PC-3 (cell line): ENCODE measurements at regions not wholly inside any gene's neighbourhood (a gene's known extent, or its start where the extent isn't known, plus 50 kb on each side); places are given as distances from the start of the nearest gene placed in this dataset.
"Not testable (repeated sequence)": the region's sequence is repeated elsewhere in the genome, so short reads cannot be mapped to it uniquely, and the experiment has no call there.

ENCODE experiments used
- ATAC-seq: fragments of 200-7000 bp; cut with Tn5 transposase; 2 replicates; pipeline ENCODE4 v1.9.1; 2020; ENCODE audit warnings: mild to moderate bottlenecking, moderate library complexity
- BruUV-seq: library from RNA; stranded (reverse); fragments of 400-500 nt; replicated peaks from 2 replicates; lab custom pipeline; 2021; lab: Mats Ljungman, UMichigan
- CTCF ChIA-PET: fragments of 300-600 bp; sonication (Branson Sonifier 250); formaldehyde crosslinking; loops from one replicate; lab custom pipeline; 2022; ENCODE audit warnings: antibody characterized with exemption; lab: Charles Lee
- POLR2A ChIA-PET: fragments of 300-600 bp; sonication (Branson Sonifier 250); formaldehyde crosslinking; loops from one replicate; lab custom pipeline; 2022; ENCODE audit warnings: antibody characterized with exemption; ENCODE audit not compliant: unreplicated experiment; lab: Charles Lee
- DNase-seq: peaks from one replicate; pipeline ENCODE4 v3.0.0-alpha.2; 2015
- H2AFZ ChIP-seq: fragments of 300-600 bp; sonication (generic); 2 replicates; pipeline ENCODE4 v1.6.0; 2016; ENCODE audit warnings: antibody characterized with exemption, low read length
- H3F3A ChIP-seq: fragments of 300-600 bp; sonication (generic); one replicate; pipeline ENCODE4 v1.6.0; 2017; ENCODE audit warnings: antibody characterized with exemption, low read length, control low read depth, mild to moderate bottlenecking; ENCODE audit not compliant: unreplicated experiment
- H3K27ac ChIP-seq: fragments of 300-600 bp; sonication (generic); 2 replicates; pipeline ENCODE4 v1.5.1; 2016; ENCODE audit warnings: mild to moderate bottlenecking, low read length
- H3K27me3 ChIP-seq: fragments of 300-600 bp; sonication (generic); 2 replicates; pipeline ENCODE4 v1.6.1; 2016; ENCODE audit warnings: low read length, mixed read lengths
- H3K36me3 ChIP-seq: fragments of 300-600 bp; sonication (generic); 2 replicates; pipeline ENCODE4 v1.6.1; 2016; ENCODE audit warnings: low read depth, mixed run types, low read length, mixed read lengths
- H3K4me1 ChIP-seq: fragments of 300-600 bp; sonication (generic); 2 replicates; pipeline ENCODE4 v1.5.1; 2016; ENCODE audit warnings: low read length; ENCODE audit not compliant: insufficient read depth
- H3K4me2 ChIP-seq: fragments of 300-600 bp; sonication (generic); 2 replicates; pipeline ENCODE4 v1.6.0; 2016; ENCODE audit warnings: low read length
- H3K4me3 ChIP-seq: fragments of 300-600 bp; sonication (generic); 2 replicates; pipeline ENCODE4 v1.5.1; 2016; ENCODE audit warnings: mild to moderate bottlenecking, low read length, mixed read lengths
- H3K79me2 ChIP-seq: fragments of 300-600 bp; sonication (generic); 2 replicates; pipeline ENCODE4 v1.6.1; 2017; ENCODE audit warnings: low read length, mixed read lengths
- H3K9ac ChIP-seq: fragments of 300-600 bp; sonication (generic); 2 replicates; pipeline ENCODE4 v1.6.0; 2016; ENCODE audit warnings: mild to moderate bottlenecking, low read length
- H3K9me2 ChIP-seq: fragments of 300-600 bp; sonication (generic); replicated peaks from 2 replicates; pipeline ENCODE4 v1.6.1; 2016; ENCODE audit warnings: mixed run types, low read length, mixed read lengths
- H3K9me3 ChIP-seq: fragments of 300-600 bp; sonication (generic); 2 replicates; pipeline ENCODE4 v1.6.1; 2016; ENCODE audit warnings: low read length, mixed read lengths
- H4K20me1 ChIP-seq: fragments of 300-600 bp; sonication (generic); 2 replicates; pipeline ENCODE4 v1.6.1; 2016; ENCODE audit warnings: low read length, mixed read lengths
- CTCF ChIP-seq: fragments of 300-600 bp; sonication (generic); conservative IDR thresholded peaks from 2 replicates; pipeline ENCODE4 v1.5.1; 2017; ENCODE audit warnings: antibody characterized with exemption, low read depth, mild to moderate bottlenecking, low read length
- EZH2 ChIP-seq: fragments of 300-600 bp; sonication (generic); IDR thresholded peaks from one replicate; pipeline ENCODE4 v1.6.1; 2017; ENCODE audit warnings: antibody characterized with exemption, mild to moderate bottlenecking, low read length; ENCODE audit not compliant: unreplicated experiment
- EZH2phosphoT487 ChIP-seq: fragments of 300-600 bp; sonication (generic); IDR thresholded peaks from 2 replicates; pipeline ENCODE4 v1.6.1; 2018; ENCODE audit warnings: mild to moderate bottlenecking, antibody characterized with exemption, low read length, borderline replicate concordance
- intact Hi-C: fragments of 100-400 bp; cut with micrococcal nuclease; formaldehyde crosslinking; loops from 2 replicates; pipeline ENCODE4 v1.9.0; 2023

GRCh38 chr4:81673961-81674360, 202.3 kb upstream of the RASGEF1B start:
- no peak overlapping the region for H3K27ac ChIP-seq
- H4K20me1 ChIP-seq, result no peaks in the 10 kb centered on the region
- no peak for TF ChIP-seq CTCF
- no peak for TF ChIP-seq EZH2phosphoT487
- no peak for TF ChIP-seq EZH2
- intact Hi-C loops, result no loop called here
- no peak overlapping the region for H3K4me3 ChIP-seq
- no peak overlapping the region for H3K4me2 ChIP-seq
- no TSS peak for BruUV-seq
- H3K9me2 ChIP-seq, result no peaks in the 10 kb centered on the region
- no peak overlapping the region for H3K9ac ChIP-seq
- no peaks in the 10 kb centered on the region for H3K9me3 ChIP-seq
- H3K79me2 ChIP-seq, result no peaks in the 10 kb centered on the region
- ChIA-PET CTCF (no interaction called here), POLR2A (no interaction called here)
- no peaks in the 10 kb centered on the region for H3K4me1 ChIP-seq
- H3K36me3 ChIP-seq, result no peaks in the 10 kb centered on the region
- no peaks in the 10 kb centered on the region for H3F3A ChIP-seq
- H3K27me3 ChIP-seq, result peaks cover 53% of the 10 kb centered on the region
- DNase-seq (no peak), ATAC-seq (no peak)
- H2AFZ ChIP-seq, result no peak overlapping the region

GRCh38 chr4:81668328-81668727, 196.6 kb upstream of the RASGEF1B start:
- ATAC-seq, POLR2A ChIA-PET, H3K36me3 ChIP-seq, CTCF ChIA-PET, H3K9me2 ChIP-seq, H3K27ac ChIP-seq, H3K4me1 ChIP-seq, H4K20me1 ChIP-seq, H3F3A ChIP-seq, DNase-seq, H3K4me2 ChIP-seq, BruUV-seq, H3K79me2 ChIP-seq, H3K4me3 ChIP-seq, H3K9ac ChIP-seq, H3K9me3 ChIP-seq, H2AFZ ChIP-seq, intact Hi-C loops: not testable (repeated sequence)
- H3K27me3 ChIP-seq, result peaks cover 27% of the 10 kb centered on the region

- Histone ChIP-seq H3K9me3 (no peaks in the 10 kb centered on the region), H3K27ac (no peak overlapping the region), H4K20me1 (no peaks in the 10 kb centered on the region), H3K4me2 (no peak overlapping the region), H3K9me2 (no peaks in the 10 kb centered on the region), H3K4me3 (no peak overlapping the region), H2AFZ (no peak overlapping the region), H3K79me2 (no peaks in the 10 kb centered on the region), H3K4me1 (no peaks in the 10 kb centered on the region), H3K27me3 (peaks cover 24% of the 10 kb centered on the region), H3F3A (no peaks in the 10 kb centered on the region), H3K36me3 (no peaks in the 10 kb centered on the region), H3K9ac (no peak overlapping the region)
- TF ChIP-seq CTCF, result no peak
- TF ChIP-seq EZH2, result no peak
- TF ChIP-seq EZH2phosphoT487, result no peak
- intact Hi-C loops, result no loop called here
- ChIA-PET POLR2A (no interaction called here), CTCF (no interaction called here)
- no TSS peak for BruUV-seq
- no peak for ATAC-seq
- DNase-seq, result no peak
Observed at GRCh38 chr4:81667539-81667938, 195.8 kb upstream of the RASGEF1B start.
